HG03469 (cell line): ENCODE measurements at regions not wholly inside any gene's neighbourhood (a gene's known extent, or its start where the extent isn't known, plus 50 kb on each side); places are given as distances from the start of the nearest gene placed in this dataset.

Experiments
- ATAC-seq: cut with Tn5 transposase; IDR thresholded peaks from one replicate; pipeline ENCODE4 v1.9.1; 2021; ENCODE audit warnings: mild to moderate bottlenecking, moderate library complexity, moderate number of reproducible peaks; ENCODE audit not compliant: unreplicated experiment

- no peak for ATAC-seq
These were observed 540.8 kb upstream of the SPHKAP start for GRCh38 chr2:228722311-228722710.

GRCh38 chr2:228720895-228721294 lies 539.4 kb upstream of the SPHKAP start:
- ATAC-seq = no peak

GRCh38 chr2:228709788-228710371 lies 528.4 kb upstream of the SPHKAP start:
- no peak for ATAC-seq

GRCh38 chr2:228707846-228708245 lies 526.4 kb upstream of the SPHKAP start:
- ATAC-seq = no peak

DNA sequence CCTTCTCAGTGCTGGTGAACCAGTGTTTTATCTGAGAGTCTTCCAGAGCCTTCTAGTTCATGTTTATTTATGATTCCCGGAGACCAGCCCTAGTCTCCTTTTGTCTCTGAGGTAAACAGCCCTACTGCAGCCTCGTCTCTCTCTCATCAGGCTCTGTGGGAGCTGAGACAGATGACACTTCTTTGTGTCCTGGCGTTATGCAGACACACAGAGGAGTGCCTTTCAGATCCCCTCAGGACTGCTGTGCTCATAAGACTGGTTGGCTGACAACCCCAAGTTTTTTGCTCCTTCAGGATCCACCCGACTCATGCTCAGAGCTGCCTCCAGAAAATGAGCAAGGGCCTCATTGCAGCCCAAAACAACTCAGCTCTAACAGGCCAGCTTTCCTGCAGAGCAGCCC lies 523.8 kb upstream of the SPHKAP start:
- no peak for ATAC-seq

- ATAC-seq = no peak
These were observed 521.7 kb upstream of the SPHKAP start for GRCh38 chr2:228703152-228703551.

GRCh38 chr2:228701506-228701905 lies 520.0 kb upstream of the SPHKAP start:
- ATAC-seq = no peak

GRCh38 chr2:228700638-228701037 lies 519.2 kb upstream of the SPHKAP start:
- ATAC-seq = no peak

DNA sequence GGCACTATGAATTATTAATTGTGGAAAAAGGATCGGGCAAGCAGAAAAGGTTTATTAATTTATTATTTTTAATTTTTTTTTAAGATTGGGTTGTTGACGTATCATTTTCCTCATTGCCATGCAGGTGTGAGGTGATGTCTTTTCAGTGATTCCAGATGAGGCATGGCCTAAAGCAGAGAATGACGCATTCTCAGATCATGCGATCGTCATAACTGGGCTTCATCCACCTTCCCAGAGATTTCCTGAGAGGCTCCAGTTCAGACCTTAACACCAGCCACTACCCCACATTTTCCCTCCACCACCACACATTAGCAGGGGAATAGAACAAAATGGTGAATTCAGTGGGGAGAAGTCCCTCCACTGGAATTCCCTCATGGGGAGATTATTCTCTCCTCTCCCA lies 518.4 kb upstream of the SPHKAP start:
- no peak for ATAC-seq

DNA sequence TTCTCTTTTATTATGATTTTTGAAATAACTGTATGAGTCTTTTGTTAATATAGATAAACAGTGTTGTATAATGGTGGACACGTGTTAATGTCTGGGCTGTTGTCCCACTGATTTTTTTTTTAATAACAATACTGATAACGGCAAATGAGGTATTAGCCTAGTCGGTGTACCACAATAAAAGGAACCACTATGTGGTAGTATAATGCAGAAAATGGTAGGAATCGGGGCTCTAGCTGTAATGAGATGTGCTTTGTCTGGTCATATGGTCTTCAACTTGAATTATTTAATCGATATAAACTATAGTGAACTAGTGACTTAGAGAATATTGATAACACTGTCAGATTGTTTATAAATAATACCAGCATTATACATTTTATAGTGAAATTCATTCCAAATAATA lies 517.9 kb upstream of the SPHKAP start:
- ATAC-seq = no peak

DNA sequence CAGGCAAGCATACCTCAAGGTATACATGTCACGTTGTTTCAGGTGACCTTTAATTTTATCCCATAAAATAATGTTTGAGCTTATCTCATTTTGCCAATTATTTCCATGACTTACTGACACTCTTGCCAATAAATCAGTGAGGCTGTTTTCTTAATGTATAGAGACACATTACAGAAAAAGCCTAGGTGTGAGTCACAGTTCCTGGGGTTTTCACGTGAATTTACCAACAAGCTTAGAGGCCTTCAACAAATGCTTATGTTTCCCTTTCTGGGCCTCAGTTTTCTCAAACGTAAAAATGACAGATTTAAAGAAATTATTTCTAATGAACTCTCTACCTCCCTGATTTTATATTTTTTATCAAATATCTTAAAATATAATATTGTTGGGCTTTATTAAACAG lies 517.5 kb upstream of the SPHKAP start:
- ATAC-seq = no peak

DNA sequence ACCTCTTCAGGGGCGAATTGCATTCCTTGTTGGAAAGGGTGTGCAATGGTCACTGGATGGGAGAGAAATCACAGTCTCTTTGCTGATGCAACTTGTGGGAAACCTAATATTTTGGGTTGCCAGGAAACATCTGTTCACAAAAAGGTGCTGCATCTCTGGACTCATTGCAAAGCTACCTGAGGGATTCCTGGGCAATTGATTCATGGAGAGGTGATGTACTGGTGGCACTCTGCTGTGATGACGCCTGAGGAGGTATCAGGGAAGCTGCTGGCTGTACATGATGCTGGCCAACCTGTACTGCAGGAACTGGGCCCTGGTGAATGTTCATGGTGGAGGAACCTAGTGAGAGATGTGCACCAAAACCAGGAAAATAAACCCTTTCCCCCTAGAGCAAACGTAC lies 516.0 kb upstream of the SPHKAP start:
- no peak for ATAC-seq

- ATAC-seq = no peak
These were observed 509.2 kb upstream of the SPHKAP start for GRCh38 chr2:228690681-228691080.

DNA sequence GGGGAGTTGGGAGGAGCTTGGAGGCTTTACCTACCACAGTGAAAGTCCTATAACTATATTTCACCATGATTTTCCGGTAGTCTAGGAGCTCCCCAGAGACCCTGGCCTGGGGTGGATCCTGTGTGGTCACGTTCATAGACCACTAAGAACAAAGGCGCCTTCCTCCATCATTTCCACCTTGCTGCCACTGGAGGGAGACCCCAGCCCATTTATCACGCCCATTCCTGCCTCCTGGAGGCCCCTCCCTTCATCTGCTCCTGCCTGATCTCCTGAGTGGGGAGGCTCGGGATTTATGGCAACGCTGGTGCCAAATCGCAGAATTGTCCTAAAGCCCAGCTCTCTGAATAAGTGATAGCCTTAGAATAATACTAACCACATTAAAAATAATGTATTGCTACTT lies 507.6 kb upstream of the SPHKAP start:
- no peak for ATAC-seq

- no peak for ATAC-seq
These were observed 506.6 kb upstream of the SPHKAP start for GRCh38 chr2:228688007-228688645.

GRCh38 chr2:228681979-228682378 lies 500.5 kb upstream of the SPHKAP start:
- ATAC-seq = no peak

GRCh38 chr2:228681426-228681825 lies 499.9 kb upstream of the SPHKAP start:
- ATAC-seq = no peak

GRCh38 chr2:228678110-228678509 lies 496.6 kb upstream of the SPHKAP start:
- no peak for ATAC-seq

DNA sequence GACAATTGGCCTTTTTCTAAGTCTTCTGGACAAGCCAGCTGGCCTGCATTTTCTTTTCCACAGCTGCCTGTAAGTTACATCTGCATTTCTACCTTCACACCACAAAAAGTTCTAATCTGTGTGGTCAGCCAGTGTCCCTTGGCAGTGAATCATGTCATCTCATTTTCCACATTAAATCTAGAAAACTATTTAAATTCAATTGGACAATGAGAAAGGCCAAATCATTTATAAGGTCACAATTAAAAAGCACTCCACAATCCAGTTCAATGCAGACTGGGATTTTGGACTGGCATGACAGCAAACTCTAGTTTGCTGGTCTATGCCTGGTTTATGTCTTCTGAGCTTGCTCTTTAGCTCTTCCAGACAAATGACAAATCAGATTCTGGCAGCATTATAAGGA lies 494.2 kb upstream of the SPHKAP start:
- ATAC-seq = no peak

DNA sequence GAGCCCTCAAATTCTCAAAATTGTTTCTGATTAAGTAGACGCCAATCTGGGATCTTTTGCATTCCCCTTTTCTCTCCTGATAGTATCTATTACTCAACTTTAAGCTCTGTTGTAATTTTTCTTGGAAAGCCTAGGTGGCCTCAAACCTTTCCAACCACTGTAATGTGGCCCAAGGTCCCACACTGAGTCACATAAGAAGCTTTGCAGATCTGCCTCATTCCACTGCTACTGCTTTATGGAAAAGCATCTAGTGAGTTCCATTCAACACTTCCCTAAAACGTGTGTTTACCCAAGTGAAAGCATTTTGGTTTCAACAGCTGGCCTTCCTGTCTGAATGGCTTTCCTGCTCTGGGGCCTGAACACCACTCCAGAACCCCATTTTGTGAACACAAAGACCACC lies 493.6 kb upstream of the SPHKAP start:
- ATAC-seq = no peak

- ATAC-seq = no peak
These were observed 492.5 kb upstream of the SPHKAP start for GRCh38 chr2:228673876-228674554.

DNA sequence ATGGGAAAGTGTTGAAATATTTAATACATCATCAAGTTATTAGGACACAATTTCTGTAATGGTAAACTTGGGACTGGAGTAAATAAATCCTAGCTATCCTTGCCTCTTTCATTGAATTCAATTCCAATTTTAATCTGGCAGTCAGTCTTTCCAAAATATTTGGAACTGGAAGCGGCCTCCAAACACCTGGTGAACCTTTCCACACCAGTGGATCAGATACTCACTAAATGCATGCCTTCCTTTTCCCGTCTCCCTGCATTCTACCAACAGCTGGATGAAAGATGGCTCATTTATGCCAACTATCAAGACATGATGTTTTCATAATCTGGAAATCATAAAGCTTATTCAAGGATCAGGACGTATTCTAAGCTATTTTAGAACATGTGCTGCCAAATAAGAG lies 488.2 kb upstream of the SPHKAP start:
- no peak for ATAC-seq
